Upper lobe of left lung (tissue), 6 donors: ENCODE measurements at regions not wholly inside any gene's neighbourhood (a gene's known extent, or its start where the extent isn't known, plus 50 kb on each side); places are given as distances from the start of the nearest gene placed in this dataset.

Experiments
- ATAC-seq, 2 donors: fragments of 200-7000 bp; cut with Tn5 transposase; one replicate each; pipeline ENCODE4 v1.9.1; 2022; ENCODE audit warnings: mild to moderate bottlenecking in 2 of 2, moderate library complexity in 2 of 2; ENCODE audit not compliant: low FRiP score in 2 of 2
- DNase-seq, 2 donors: peaks; one replicate each; pipeline ENCODE4 v3.0.0-alpha.2; 2019 to 2020
- H3K27ac ChIP-seq, 4 donors: fragments of 200-600 bp; sonication (generic); one replicate each; pipeline ENCODE4 v1.5.1; 2016 to 2019
- H3K27me3 ChIP-seq, 4 donors: fragments of 200-600 bp; sonication (generic); one replicate each; pipeline ENCODE4 v1.5.1; 2017 to 2019
- H3K36me3 ChIP-seq, 4 donors: fragments of 200-600 bp; sonication (generic); one replicate each; pipeline ENCODE4 v1.5.1; 2016 to 2019
- H3K4me1 ChIP-seq, 4 donors: fragments of 200-600 bp; sonication (generic); one replicate each; pipeline ENCODE4 v1.5.1; 2018 to 2019
- H3K4me3 ChIP-seq, 4 donors: fragments of 200-600 bp; sonication (generic); one replicate each; pipeline ENCODE4 v1.5.1; 2017 to 2019; ENCODE audit warnings: mild to moderate bottlenecking in 2 of 4, moderate library complexity in 1 of 4
- H3K9me3 ChIP-seq, 4 donors: fragments of 200-600 bp; sonication (generic); one replicate each; pipeline ENCODE4 v1.5.1; 2018 to 2019
- CTCF ChIP-seq, 6 experiments: fragments of 450-650 bp in 4 of 6; fragments of 200-600 bp in 2 of 6; sonication (generic) in 2 of 6; IDR thresholded peaks; one replicate each; pipeline ENCODE4 v1.5.1; 2016 to 2019; ENCODE audit warnings: antibody characterized with exemption in 6 of 6
- EP300 ChIP-seq, 4 donors: sonication (generic); formaldehyde crosslinking; IDR thresholded peaks; one replicate each; pipeline ENCODE4 v1.5.1; 2017; ENCODE audit warnings: antibody characterized with exemption in 4 of 4, control low read depth in 2 of 4
- POLR2A ChIP-seq, 4 donors: fragments of 450-650 bp; IDR thresholded peaks; one replicate each; pipeline ENCODE4 v1.5.1; 2016 to 2017; ENCODE audit warnings: antibody characterized with exemption in 4 of 4, mild to moderate bottlenecking in 2 of 4
- POLR2AphosphoS5 ChIP-seq, 2 donors: sonication (generic); formaldehyde crosslinking; IDR thresholded peaks; one replicate each; pipeline ENCODE4 v1.5.1; 2017; ENCODE audit warnings: antibody characterized with exemption in 2 of 2
- WGBS, 2 donors: methylation state at CpG; one replicate each; pipeline ENCODE4 v1.1.5; 2017 to 2018; 5-methylcytosine and 5-hydroxymethylcytosine counted together
- donor health status: DM: no; HTN: no; CAD: no; lungs with moderate emphysema.
- donor health status: DM: no; HTN: yes; CAD: no; lungs with severe emphysema.

GRCh38 chrX:4588893-4589292 lies 875.4 kb upstream of the PRKX start:
- no peak overlapping the region for H3K4me3 ChIP-seq
- no peaks in the 10 kb centered on the region for H3K27me3 ChIP-seq
- TF ChIP-seq CTCF (IDR thresholded peaks at IDR 0.05) (no peak), POLR2A (IDR thresholded peaks at IDR 0.05) (no peak), EP300 (IDR thresholded peaks at IDR 0.05) (no peak)
- no peaks in the 10 kb centered on the region for H3K4me1 ChIP-seq
- ATAC-seq: no peak
- 57 to 67% methylated on average over 6 of the region's 6 CpGs for WGBS, 2 donors
- H3K36me3 ChIP-seq: no peaks in the 10 kb centered on the region
- DNase-seq: no peak
- H3K9me3 ChIP-seq: no peaks in the 10 kb centered on the region
- no peak overlapping the region for H3K27ac ChIP-seq

GRCh38 chrX:4588466-4588865 lies 875.0 kb upstream of the PRKX start:
- Histone ChIP-seq H3K27ac (no peak overlapping the region), H3K27me3 (no peaks in the 10 kb centered on the region), H3K36me3 (no peaks in the 10 kb centered on the region), H3K4me1 (no peaks in the 10 kb centered on the region), H3K4me3 (no peak overlapping the region), H3K9me3 (no peaks in the 10 kb centered on the region)
- 72 to 84% methylated on average over 5 of the region's 5 CpGs for WGBS, 2 donors
- DNase-seq (no peak), ATAC-seq (no peak)
- TF ChIP-seq POLR2A (IDR thresholded peaks at IDR 0.05) (no peak), CTCF (IDR thresholded peaks at IDR 0.05) (no peak), POLR2AphosphoS5 (IDR thresholded peaks at IDR 0.05) (no peak), EP300 (IDR thresholded peaks at IDR 0.05) (no peak)

GRCh38 chrX:4588056-4588455 lies 874.6 kb upstream of the PRKX start:
- H3K9me3 ChIP-seq: no peaks in the 10 kb centered on the region
- no peak overlapping the region for H3K4me3 ChIP-seq
- no peaks in the 10 kb centered on the region for H3K36me3 ChIP-seq
- TF ChIP-seq EP300 (IDR thresholded peaks at IDR 0.05) (no peak), CTCF (IDR thresholded peaks at IDR 0.05) (no peak), POLR2AphosphoS5 (IDR thresholded peaks at IDR 0.05) (no peak), POLR2A (IDR thresholded peaks at IDR 0.05) (no peak)
- ATAC-seq (no peak), DNase-seq (no peak)
- WGBS, 2 donors: 75 to 83% methylated on average over 3 of the region's 3 CpGs
- no peaks in the 10 kb centered on the region for H3K4me1 ChIP-seq
- no peak overlapping the region for H3K27ac ChIP-seq
- no peaks in the 10 kb centered on the region for H3K27me3 ChIP-seq

- Histone ChIP-seq H3K36me3 (no peaks in the 10 kb centered on the region), H3K9me3 (no peaks in the 10 kb centered on the region), H3K27ac (no peak overlapping the region), H3K4me3 (no peak overlapping the region), H3K4me1 (no peaks in the 10 kb centered on the region), H3K27me3 (no peaks in the 10 kb centered on the region)
- DNase-seq (no peak), ATAC-seq (no peak)
- 86 to 94% methylated on average over 5 of the region's 5 CpGs for WGBS, 2 donors
- TF ChIP-seq POLR2AphosphoS5 (IDR thresholded peaks at IDR 0.05) (no peak), EP300 (IDR thresholded peaks at IDR 0.05) (no peak), CTCF (IDR thresholded peaks at IDR 0.05) (no peak), POLR2A (IDR thresholded peaks at IDR 0.05) (no peak)
Measured at GRCh38 chrX:4579999-4580398, 866.5 kb upstream of the PRKX start.

GRCh38 chrX:4579480-4579879 lies 866.0 kb upstream of the PRKX start:
- WGBS, 2 donors: 60 to 67% methylated on average over 4 of the region's 4 CpGs
- H3K36me3 ChIP-seq: no peaks in the 10 kb centered on the region
- TF ChIP-seq EP300 (IDR thresholded peaks at IDR 0.05): no peak
- TF ChIP-seq POLR2A (IDR thresholded peaks at IDR 0.05): no peak
- TF ChIP-seq CTCF (IDR thresholded peaks at IDR 0.05): no peak
- no peak for TF ChIP-seq POLR2AphosphoS5 (IDR thresholded peaks at IDR 0.05)
- DNase-seq (no peak), ATAC-seq (no peak)
- no peaks in the 10 kb centered on the region for H3K4me1 ChIP-seq
- no peaks in the 10 kb centered on the region for H3K9me3 ChIP-seq
- H3K27me3 ChIP-seq: no peaks in the 10 kb centered on the region
- no peak overlapping the region for H3K27ac ChIP-seq
- no peak overlapping the region for H3K4me3 ChIP-seq
